WERI-Rb-1 (cell line): ENCODE measurements at regions not wholly inside any gene's neighbourhood (a gene's known extent, or its start where the extent isn't known, plus 50 kb on each side); places are given as distances from the start of the nearest gene placed in this dataset.

Experiments
- DNase-seq: peaks from one replicate; pipeline ENCODE4 v3.0.0-alpha.2; 2020
- H3K27ac ChIP-seq: fragments of 250-450 bp; sonication (Bioruptor Pico); 2 replicates; pipeline ENCODE4 v1.5.1; 2020; ENCODE audit warnings: mild to moderate bottlenecking, moderate library complexity
- H3K27me3 ChIP-seq: fragments of 250-450 bp; sonication (Bioruptor Pico); 2 replicates; pipeline ENCODE4 v1.5.1; 2021; ENCODE audit warnings: mild to moderate bottlenecking, low read depth, moderate library complexity; ENCODE audit not compliant: insufficient read depth, severe bottlenecking
- H3K36me3 ChIP-seq: fragments of 250-450 bp; sonication (Bioruptor Pico); 2 replicates; pipeline ENCODE4 v1.5.1; 2020; ENCODE audit warnings: mild to moderate bottlenecking, moderate library complexity
- H3K4me3 ChIP-seq: 2 replicates; pipeline ENCODE4 v1.5.1; 2011; ENCODE audit warnings: low read depth, mild to moderate bottlenecking, control low read depth, low read length
- H3K9me3 ChIP-seq: fragments of 250-450 bp; sonication (Bioruptor Pico); 2 replicates; pipeline ENCODE4 v1.5.1; 2021; ENCODE audit warnings: mild to moderate bottlenecking, moderate library complexity; ENCODE audit not compliant: severe bottlenecking
- CTCF ChIP-seq: IDR thresholded peaks from 2 replicates; pipeline ENCODE4 v1.5.1; 2011; ENCODE audit warnings: low read depth, mild to moderate bottlenecking, control low read depth, inconsistent platforms, low read length

- H3K27ac ChIP-seq: no peak overlapping the region
- H3K4me3 ChIP-seq: no peak overlapping the region
- no peak for TF ChIP-seq CTCF
- H3K27me3 ChIP-seq: no peaks in the 10 kb centered on the region
- H3K36me3 ChIP-seq: no peaks in the 10 kb centered on the region
- DNase-seq: no peak
- H3K9me3 ChIP-seq: no peaks in the 10 kb centered on the region
Measured at GRCh38 chr2:78304678-78305077, 720.8 kb upstream of the REG3G start.

GRCh38 chr2:78309460-78309859 lies 716.0 kb upstream of the REG3G start:
- Histone ChIP-seq H3K9me3 (no peaks in the 10 kb centered on the region), H3K27me3 (no peaks in the 10 kb centered on the region), H3K27ac (no peak overlapping the region), H3K4me3 (no peak overlapping the region), H3K36me3 (no peaks in the 10 kb centered on the region)
- no peak for DNase-seq
- no peak for TF ChIP-seq CTCF

GRCh38 chr2:78315368-78315767 lies 710.1 kb upstream of the REG3G start:
- Histone ChIP-seq H3K36me3 (no peaks in the 10 kb centered on the region), H3K9me3 (no peaks in the 10 kb centered on the region), H3K27ac (no peak overlapping the region), H3K27me3 (no peaks in the 10 kb centered on the region), H3K4me3 (no peak overlapping the region)
- TF ChIP-seq CTCF: no peak
- no peak for DNase-seq

GRCh38 chr2:78318275-78318674 lies 707.2 kb upstream of the REG3G start:
- Histone ChIP-seq H3K27ac (no peak overlapping the region), H3K9me3 (no peaks in the 10 kb centered on the region), H3K36me3 (no peaks in the 10 kb centered on the region), H3K4me3 (no peak overlapping the region), H3K27me3 (no peaks in the 10 kb centered on the region)
- TF ChIP-seq CTCF: no peak
- DNase-seq: no peak

GRCh38 chr2:78330193-78330592 lies 695.3 kb upstream of the REG3G start:
- H3K9me3 ChIP-seq: no peaks in the 10 kb centered on the region
- DNase-seq: no peak
- no peaks in the 10 kb centered on the region for H3K27me3 ChIP-seq
- H3K4me3 ChIP-seq: no peak overlapping the region
- TF ChIP-seq CTCF: no peak
- H3K27ac ChIP-seq: no peak overlapping the region
- no peaks in the 10 kb centered on the region for H3K36me3 ChIP-seq

GRCh38 chr2:78351208-78351607 lies 674.3 kb upstream of the REG3G start:
- no peaks in the 10 kb centered on the region for H3K9me3 ChIP-seq
- no peaks in the 10 kb centered on the region for H3K27me3 ChIP-seq
- H3K36me3 ChIP-seq: no peaks in the 10 kb centered on the region
- no peak for TF ChIP-seq CTCF
- no peak overlapping the region for H3K4me3 ChIP-seq
- H3K27ac ChIP-seq: no peak overlapping the region
- no peak for DNase-seq
